GM12878 (cell line): ENCODE measurements at regions not wholly inside any gene's neighbourhood (a gene's known extent, or its start where the extent isn't known, plus 50 kb on each side); places are given as distances from the start of the nearest gene placed in this dataset.

Source experiments
- ATAC-seq: fragments of 200-7000 bp; cut with Tn5 transposase; 3 replicates; pipeline ENCODE4 v1.9.1; 2020; ENCODE audit warnings: mild to moderate bottlenecking, moderate library complexity
- BruUV-seq: library from RNA; stranded (reverse); fragments of 400-500 nt; replicated peaks from 2 replicates; lab custom pipeline; 2021; lab: Mats Ljungman, UMichigan
- CTCF ChIA-PET: fragments of 300-600 bp; sonication (Branson Sonifier 250); formaldehyde crosslinking; extraction: SDS; loops from one replicate; lab custom pipeline; 2021; ENCODE audit warnings: inconsistent platforms; lab: Yijun Ruan, JAX
- POLR2A ChIA-PET: fragments of 350-600 bp; formaldehyde crosslinking; extraction: SDS; loops from one replicate; lab custom pipeline; 2021; ENCODE audit warnings: inconsistent platforms; lab: Charles Lee
- RAD21 ChIA-PET: fragments of 300-600 bp; sonication (Branson Sonifier 250); formaldehyde crosslinking; loops from one replicate; lab custom pipeline; 2023; ENCODE audit warnings: antibody characterized with exemption; ENCODE audit not compliant: unreplicated experiment; lab: Charles Lee
- SMC1A ChIA-PET: fragments of 300-600 bp; sonication (Branson Sonifier 250); formaldehyde crosslinking; loops from one replicate; lab custom pipeline; 2023; ENCODE audit not compliant: unreplicated experiment, uncharacterized antibody; lab: Charles Lee
- DNase-seq: peaks from one replicate; pipeline ENCODE4 v3.0.0-alpha.2; 2011; ENCODE audit warnings: low read depth, low spot score
- FAIRE-seq: peaks from 3 replicates; lab custom pipeline; 2011; peaks lifted over from hg19 to GRCh38; lab: Jason Lieb, UNC
- H2AFZ ChIP-seq: 2 replicates; pipeline ENCODE4 v1.6.0; 2011; ENCODE audit warnings: low read depth, low read length, control low read depth; ENCODE audit not compliant: control insufficient read depth
- H3K27ac ChIP-seq: 2 replicates; pipeline ENCODE4 v1.5.1; 2011; ENCODE audit warnings: control low read depth; ENCODE audit not compliant: control insufficient read depth, insufficient read depth
- H3K27me3 ChIP-seq, 2 experiments: replicated peaks in 1 of 2; 2 replicates each; pipeline versions ENCODE4 v1.6.0 to v1.6.1; 2011; ENCODE audit warnings: low read length in 1 of 2; ENCODE audit not compliant: control insufficient read depth in 2 of 2, insufficient read depth in 2 of 2
- H3K36me3 ChIP-seq, 2 experiments: 2 replicates each; pipeline ENCODE4 v1.5.1; 2011; ENCODE audit warnings: low read length in 1 of 2; ENCODE audit not compliant: control insufficient read depth in 2 of 2, insufficient read depth in 2 of 2
- H3K4me1 ChIP-seq: 2 replicates; pipeline ENCODE4 v1.6.1; 2011; ENCODE audit warnings: mild to moderate bottlenecking, low read length, moderate library complexity, mixed read lengths; ENCODE audit not compliant: control insufficient read depth, insufficient read depth
- H3K4me2 ChIP-seq: 2 replicates; pipeline ENCODE4 v1.6.0; 2011; ENCODE audit warnings: control low read depth; ENCODE audit not compliant: control insufficient read depth, insufficient read depth
- H3K4me3 ChIP-seq: fragments of 200-600 bp; sonication (generic); 2 replicates; pipeline ENCODE4 v1.5.1; 2016
- H3K79me2 ChIP-seq: 2 replicates; pipeline ENCODE4 v1.6.0; 2011; ENCODE audit warnings: low read length; ENCODE audit not compliant: control insufficient read depth, insufficient read depth
- H3K9ac ChIP-seq: 2 replicates; pipeline ENCODE4 v1.8.0; 2011; ENCODE audit warnings: low read length, control low read depth, mixed read lengths; ENCODE audit not compliant: control insufficient read depth, insufficient read depth
- H3K9me3 ChIP-seq: replicated peaks from 3 replicates; pipeline ENCODE4 v1.5.1; 2011; ENCODE audit warnings: mild to moderate bottlenecking, low read length; ENCODE audit not compliant: control insufficient read depth, insufficient read depth
- H4K20me1 ChIP-seq: 2 replicates; pipeline ENCODE4 v1.6.0; 2011; ENCODE audit not compliant: control insufficient read depth, insufficient read depth
- REST ChIP-seq: IDR thresholded peaks from 2 replicates; pipeline ENCODE4 v1.6.1; 2012; ENCODE audit warnings: mild to moderate bottlenecking, low read depth, low read length
- ZNF217 ChIP-seq: fragments of 450-650 bp; IDR thresholded peaks from 2 replicates; pipeline ENCODE4 v1.6.1; 2017; ENCODE audit warnings: antibody characterized with exemption, mild to moderate bottlenecking
- whole genome bisulfite sequencing: methylation state at CpG from one replicate; pipeline ENCODE4 v1.1.6; 2016; ENCODE audit warnings: low lambda C conversion rate; ENCODE audit not compliant: insufficient replicate concordance, insufficient coverage; ENCODE audit errors: missing lambda C conversion rate; 5-methylcytosine and 5-hydroxymethylcytosine counted together
- in situ Hi-C: fragments of 300-500 bp; cut with MboI; formaldehyde crosslinking; loops from 9 replicates; pipeline ENCODE4 v1.14.3; 2018; ENCODE audit warnings: mixed read lengths
- intact Hi-C: fragments of 100-400 bp; cut with micrococcal nuclease; formaldehyde crosslinking; loops from one replicate; pipeline ENCODE4 v1.14.2; 2022; ENCODE audit not compliant: unreplicated experiment

- ChIA-PET RAD21 (no interaction called here), CTCF (interaction anchor here (0.9 kb wide), 1 partner anchor 43 kb away, joined by 4 read pairs; no protein-coding TSS in a partner anchor)
Observed at GRCh38 chr7:142405122-142405765, 147.4 kb upstream of the PRSS58 start.

More at GRCh38 chr7:142405122-142405765, 147.4 kb upstream of the PRSS58 start:
- no TSS peak for BruUV-seq
- POLR2A ChIA-PET: no interaction called here
- TF ChIP-seq ZNF217: no peak
- no peak for TF ChIP-seq REST
- Histone ChIP-seq H2AFZ (no peak overlapping the region), H3K27ac (no peak overlapping the region), H3K36me3 (no peaks in the 10 kb centered on the region), H4K20me1 (no peaks in the 10 kb centered on the region), H3K9me3 (no peaks in the 10 kb centered on the region), H3K79me2 (no peaks in the 10 kb centered on the region), H3K4me3 (no peak overlapping the region), H3K27me3 (peaks cover 0 to 3% of the 10 kb centered on the region in 2 experiments; a peak in 2 of 4 replicates), H3K9ac (no peak overlapping the region), H3K4me1 (no peaks in the 10 kb centered on the region), H3K4me2 (no peak overlapping the region)
- FAIRE-seq: no peak
- DNase-seq: no peak
- SMC1A ChIA-PET: no interaction called here
- ATAC-seq: no peak
- 46% methylated on average over 7 of the region's 7 CpGs for WGBS
- in situ Hi-C loops (no loop called here), intact Hi-C loops (no loop called here)
